Spleen (tissue), 11 donors: ENCODE measurements at regions not wholly inside any gene's neighbourhood (a gene's known extent, or its start where the extent isn't known, plus 50 kb on each side); places are given as distances from the start of the nearest gene placed in this dataset.

Experiments used
- DNase-seq: peaks from one replicate; pipeline ENCODE4 v3.0.0-alpha.2; 2020
- H3K27ac ChIP-seq, 8 donors: fragments of 200-600 bp; sonication (generic) in 7 of 8; 1 replicate in 4 of 8; 2 replicates in 4 of 8; pipeline versions ENCODE4 v1.5.0 to v1.8.0; 2016 to 2021; ENCODE audit warnings: inconsistent platforms in 4 of 8, mild to moderate bottlenecking in 4 of 8, moderate library complexity in 1 of 8
- H3K27me3 ChIP-seq, 7 donors: fragments of 200-600 bp; sonication (generic) in 6 of 7; replicated peaks in 1 of 7; 1 replicate in 4 of 7; 2 replicates in 3 of 7; pipeline versions ENCODE4 v1.5.0 to v1.8.0; 2016 to 2021; ENCODE audit warnings: inconsistent platforms in 3 of 7, mild to moderate bottlenecking in 1 of 7
- H3K36me3 ChIP-seq, 6 donors: fragments of 200-600 bp; sonication (generic) in 5 of 6; 1 replicate in 4 of 6; 2 replicates in 2 of 6; pipeline versions ENCODE4 v1.5.0 to v1.8.0; 2016 to 2021; ENCODE audit warnings: inconsistent platforms in 2 of 6
- H3K4me1 ChIP-seq, 6 donors: fragments of 200-600 bp; sonication (generic) in 5 of 6; 1 replicate in 3 of 6; 2 replicates in 3 of 6; pipeline versions ENCODE4 v1.5.0 to v1.8.0; 2016 to 2021; ENCODE audit warnings: inconsistent platforms in 3 of 6
- H3K4me3 ChIP-seq, 8 donors: fragments of 200-600 bp; sonication (generic) in 7 of 8; 1 replicate in 4 of 8; 2 replicates in 4 of 8; pipeline versions ENCODE4 v1.5.0 to v1.8.0; 2016 to 2021; ENCODE audit warnings: inconsistent platforms in 4 of 8, mild to moderate bottlenecking in 4 of 8, moderate library complexity in 2 of 8
- H3K9me3 ChIP-seq, 8 donors: fragments of 200-600 bp; sonication (generic) in 7 of 8; 1 replicate in 4 of 8; 2 replicates in 4 of 8; pipeline versions ENCODE4 v1.5.0 to v1.8.0; 2016 to 2021; ENCODE audit warnings: inconsistent platforms in 4 of 8
- CTCF ChIP-seq, 11 experiments: fragments of 200-600 bp in 7 of 11; fragments of 450-650 bp in 4 of 11; sonication (generic) in 4 of 11; IDR thresholded peaks in 8 of 11; conservative IDR thresholded peaks in 3 of 11; 1 replicate in 7 of 11; 2 replicates in 4 of 11; pipeline versions ENCODE4 v1.4.0 to v1.8.0; 2016 to 2021; ENCODE audit warnings: antibody characterized with exemption in 11 of 11, inconsistent platforms in 4 of 11, mild to moderate bottlenecking in 1 of 11
- POLR2A ChIP-seq, 3 donors: fragments of 450-650 bp; IDR thresholded peaks; one replicate each; pipeline ENCODE4 v1.5.1; 2017; ENCODE audit warnings: antibody characterized with exemption in 3 of 3, mild to moderate bottlenecking in 1 of 3
- POLR2AphosphoS5 ChIP-seq, 3 donors: sonication (generic); formaldehyde crosslinking; IDR thresholded peaks; one replicate each; pipeline ENCODE4 v1.5.1; 2017; ENCODE audit warnings: antibody characterized with exemption in 3 of 3
- WGBS, 5 donors: extraction: QIAGEN DNeasy Blood & Tissue Kit in 3 of 5; methylation state at CpG; one replicate each; pipeline versions ENCODE4 v1.1.5 to v1.1.7; 2013 to 2018; 5-methylcytosine and 5-hydroxymethylcytosine counted together
- intact Hi-C: fragments of 100-400 bp; cut with DNase I; formaldehyde crosslinking; loops from one replicate; pipeline ENCODE4 v1.15.0; 2023; ENCODE audit warnings: low total_unique reads
- donor health status: healthy with polysubstance abuse.
- donor health status: DM: no; HTN: no; CAD: no; lungs with moderate emphysema.
- donor health status: DM: no; HTN: no; CAD: no.
- donor health status: Bipolar disorder and iron deficiency.
- donor health status: healthy.
- donor health status: DM: no; HTN: no; CAD: no.
- donor health status: DM: yes; HTN: yes; CAD: no.

- Histone ChIP-seq H3K27ac (no peak overlapping the region), H3K27me3 (no peaks in the 10 kb centered on the region), H3K4me1 (no peaks in the 10 kb centered on the region), H3K9me3 (peaks cover 0 to 10% (median 0%) of the 10 kb centered on the region in 8 donors), H3K36me3 (peaks cover 0 to 15% (median 0%) of the 10 kb centered on the region in 6 donors), H3K4me3 (no peak overlapping the region)
- intact Hi-C loops: no loop called here
- 83 to 97% (median 93%) methylated on average over 1 of the region's 1 CpG for WGBS, 5 donors
- no peak for TF ChIP-seq CTCF (IDR thresholded peaks at IDR 0.05 in 8 of 11, conservative IDR thresholded peaks at IDR 0.05 in 3 of 11)
- TF ChIP-seq POLR2AphosphoS5 (IDR thresholded peaks at IDR 0.05): no peak
- TF ChIP-seq POLR2A (IDR thresholded peaks at IDR 0.05): no peak
- DNase-seq: no peak
These were observed 163.8 kb downstream of the BACH1 start for GRCh38 chr21:29462479-29462878.

GRCh38 chr21:29465546-29465945 lies 166.8 kb downstream of the BACH1 start:
- DNase-seq: no peak
- Histone ChIP-seq H3K4me3 (no peak overlapping the region), H3K9me3 (peaks cover 0 to 9% (median 0%) of the 10 kb centered on the region in 8 donors), H3K36me3 (peaks cover 0 to 7% (median 0%) of the 10 kb centered on the region in 6 donors), H3K27ac (no peak overlapping the region), H3K27me3 (no peaks in the 10 kb centered on the region), H3K4me1 (no peaks in the 10 kb centered on the region)
- intact Hi-C loops: no loop called here
- 85 to 96% (median 90%) methylated on average over 2 of the region's 2 CpGs for WGBS, 5 donors
- TF ChIP-seq POLR2A (IDR thresholded peaks at IDR 0.05): no peak

- intact Hi-C loops: no loop called here
- TF ChIP-seq POLR2A (IDR thresholded peaks at IDR 0.05) (no peak), CTCF (IDR thresholded peaks at IDR 0.05 in 8 of 11, conservative IDR thresholded peaks at IDR 0.05 in 3 of 11) (no peak), POLR2AphosphoS5 (IDR thresholded peaks at IDR 0.05) (no peak)
- no peak overlapping the region for H3K4me3 ChIP-seq
- WGBS, 5 donors: 90 to 95% (median 93%) methylated on average over 2 of the region's 2 CpGs
- no peak overlapping the region for H3K27ac ChIP-seq
- no peaks in the 10 kb centered on the region for H3K4me1 ChIP-seq
- no peaks in the 10 kb centered on the region for H3K9me3 ChIP-seq
- H3K36me3 ChIP-seq: peaks cover 0 to 3% (median 0%) of the 10 kb centered on the region in 6 donors
- no peak for DNase-seq
- H3K27me3 ChIP-seq: no peaks in the 10 kb centered on the region
These were observed 167.8 kb downstream of the BACH1 start for GRCh38 chr21:29466532-29466931.

GRCh38 chr21:29470397-29470796 lies 171.7 kb downstream of the BACH1 start:
- Histone ChIP-seq H3K4me3 (no peak overlapping the region), H3K27ac (no peak overlapping the region), H3K4me1 (no peaks in the 10 kb centered on the region), H3K36me3 (peaks cover 0 to 3% (median 0%) of the 10 kb centered on the region in 6 donors), H3K27me3 (no peaks in the 10 kb centered on the region), H3K9me3 (peaks cover 0 to 3% (median 0%) of the 10 kb centered on the region in 8 donors)
- DNase-seq: no peak
- no peak for TF ChIP-seq POLR2A (IDR thresholded peaks at IDR 0.05)
- TF ChIP-seq POLR2AphosphoS5 (IDR thresholded peaks at IDR 0.05): no peak
- no peak for TF ChIP-seq CTCF (IDR thresholded peaks at IDR 0.05 in 8 of 11, conservative IDR thresholded peaks at IDR 0.05 in 3 of 11)
- intact Hi-C loops: no loop called here
- WGBS, 5 donors: 76 to 87% (median 83%) methylated on average over 2 of the region's 2 CpGs

GRCh38 chr21:29473808-29474207 lies 175.1 kb downstream of the BACH1 start:
- no peaks in the 10 kb centered on the region for H3K27me3 ChIP-seq
- no peak overlapping the region for H3K4me3 ChIP-seq
- H3K4me1 ChIP-seq: peaks cover 0 to 11% (median 1%) of the 10 kb centered on the region in 6 donors
- 93 to 97% (median 95%) methylated on average over 2 of the region's 2 CpGs for WGBS, 5 donors
- no peak overlapping the region for H3K27ac ChIP-seq
- intact Hi-C loops: no loop called here
- H3K36me3 ChIP-seq: no peaks in the 10 kb centered on the region
- TF ChIP-seq POLR2AphosphoS5 (IDR thresholded peaks at IDR 0.05) (no peak), POLR2A (IDR thresholded peaks at IDR 0.05) (no peak), CTCF (IDR thresholded peaks at IDR 0.05 in 8 of 11, conservative IDR thresholded peaks at IDR 0.05 in 3 of 11) (no peak)
- no peak for DNase-seq
- peaks cover 0 to 5% (median 0%) of the 10 kb centered on the region in 8 donors for H3K9me3 ChIP-seq
